Lower leg skin (tissue), 3 donors: ENCODE measurements at regions not wholly inside any gene's neighbourhood (a gene's known extent, or its start where the extent isn't known, plus 50 kb on each side); places are given as distances from the start of the nearest gene placed in this dataset.

Experiments used
- POLR2A ChIP-seq, 2 donors: fragments of 450-650 bp; IDR thresholded peaks; one replicate each; pipeline ENCODE4 v1.6.1; 2016 to 2017; ENCODE audit warnings: antibody characterized with exemption in 2 of 2, mild to moderate bottlenecking in 1 of 2, moderate library complexity in 1 of 2
- TF ChIP-seq, protein P1 (sequence below), 3 donors: fragments of 450-650 bp; IDR thresholded peaks; one replicate each; pipeline ENCODE4 v1.5.1; 2016; ENCODE audit warnings: antibody characterized with exemption in 3 of 3, mild to moderate bottlenecking in 3 of 3, moderate library complexity in 2 of 3

DNA sequence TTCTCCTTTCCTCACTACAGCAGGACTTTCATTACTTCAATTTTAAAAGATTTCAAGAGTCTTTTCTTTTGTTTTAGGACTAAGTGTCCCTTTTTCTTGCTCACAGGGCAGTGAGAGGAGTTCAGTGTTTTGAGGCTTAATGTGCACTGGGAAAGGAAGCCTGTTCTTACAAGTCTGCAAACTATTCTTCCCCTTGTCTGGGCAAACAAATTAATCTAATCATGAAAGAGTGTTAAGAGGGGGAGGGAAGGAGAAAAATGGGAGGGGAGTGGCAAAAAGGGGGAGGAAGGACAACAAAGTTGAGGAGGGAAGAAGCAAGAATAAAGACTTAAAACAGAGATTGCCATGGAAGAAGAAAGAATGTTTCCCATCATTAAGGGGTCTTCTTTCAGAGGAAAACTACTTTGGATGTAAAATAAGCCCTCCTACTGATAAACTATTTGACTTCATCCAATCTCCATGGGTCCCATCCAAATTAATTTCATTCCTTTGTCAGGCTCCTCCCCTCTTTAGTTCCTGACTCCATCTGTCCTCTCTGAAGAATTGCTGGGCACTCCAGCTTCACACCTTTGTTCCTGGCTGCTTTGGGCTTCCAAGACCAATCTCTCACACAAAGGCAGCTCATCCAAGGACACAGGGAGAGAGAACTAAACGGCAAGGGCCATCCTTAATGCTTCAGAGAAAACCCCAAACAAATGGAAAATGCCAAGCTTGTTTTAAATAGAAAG is 244.5 kb downstream of the TPBG start:
- TF ChIP-seq, protein P1, sequence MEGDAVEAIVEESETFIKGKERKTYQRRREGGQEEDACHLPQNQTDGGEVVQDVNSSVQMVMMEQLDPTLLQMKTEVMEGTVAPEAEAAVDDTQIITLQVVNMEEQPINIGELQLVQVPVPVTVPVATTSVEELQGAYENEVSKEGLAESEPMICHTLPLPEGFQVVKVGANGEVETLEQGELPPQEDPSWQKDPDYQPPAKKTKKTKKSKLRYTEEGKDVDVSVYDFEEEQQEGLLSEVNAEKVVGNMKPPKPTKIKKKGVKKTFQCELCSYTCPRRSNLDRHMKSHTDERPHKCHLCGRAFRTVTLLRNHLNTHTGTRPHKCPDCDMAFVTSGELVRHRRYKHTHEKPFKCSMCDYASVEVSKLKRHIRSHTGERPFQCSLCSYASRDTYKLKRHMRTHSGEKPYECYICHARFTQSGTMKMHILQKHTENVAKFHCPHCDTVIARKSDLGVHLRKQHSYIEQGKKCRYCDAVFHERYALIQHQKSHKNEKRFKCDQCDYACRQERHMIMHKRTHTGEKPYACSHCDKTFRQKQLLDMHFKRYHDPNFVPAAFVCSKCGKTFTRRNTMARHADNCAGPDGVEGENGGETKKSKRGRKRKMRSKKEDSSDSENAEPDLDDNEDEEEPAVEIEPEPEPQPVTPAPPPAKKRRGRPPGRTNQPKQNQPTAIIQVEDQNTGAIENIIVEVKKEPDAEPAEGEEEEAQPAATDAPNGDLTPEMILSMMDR (IDR thresholded peaks at IDR 0.05) = no peak
- no peak for TF ChIP-seq POLR2A (IDR thresholded peaks at IDR 0.05)
